Epithelial cell of proximal tubule (primary cell): ENCODE measurements at regions not wholly inside any gene's neighbourhood (a gene's known extent, or its start where the extent isn't known, plus 50 kb on each side); places are given as distances from the start of the nearest gene placed in this dataset.
"Not testable (repeated sequence)": the region's sequence is repeated elsewhere in the genome, so short reads cannot be mapped to it uniquely, and the experiment has no call there.

Experiments used
- DNase-seq: peaks from one replicate; pipeline ENCODE4 v3.0.0-alpha.2; 2011; ENCODE audit warnings: low read depth
- H3K4me3 ChIP-seq: 2 replicates; pipeline ENCODE4 v1.5.1; 2011; ENCODE audit warnings: low read depth, mild to moderate bottlenecking, low read length
- CTCF ChIP-seq: conservative IDR thresholded peaks from 2 replicates; pipeline ENCODE4 v1.5.1; 2012; ENCODE audit warnings: low read depth, mild to moderate bottlenecking, low read length

GRCh38 chr3:168696051-168696450 lies 600.3 kb upstream of the GOLIM4 start:
- no peak for DNase-seq
- TF ChIP-seq CTCF: no peak
- H3K4me3 ChIP-seq: no peak overlapping the region

- DNase-seq: no peak
- no peak overlapping the region for H3K4me3 ChIP-seq
- no peak for TF ChIP-seq CTCF
Measured at GRCh38 chr3:168693870-168694269, 598.1 kb upstream of the GOLIM4 start.

- H3K4me3 ChIP-seq: no peak overlapping the region
- no peak for DNase-seq
- no peak for TF ChIP-seq CTCF
Measured at GRCh38 chr3:168688267-168688666, 592.5 kb upstream of the GOLIM4 start.

- DNase-seq: no peak
- H3K4me3 ChIP-seq: no peak overlapping the region
- no peak for TF ChIP-seq CTCF
Measured at GRCh38 chr3:168684519-168684918, 588.8 kb upstream of the GOLIM4 start.

- no peak for DNase-seq
- H3K4me3 ChIP-seq: no peak overlapping the region
- no peak for TF ChIP-seq CTCF
Measured at GRCh38 chr3:168678730-168679129, 583.0 kb upstream of the GOLIM4 start.

GRCh38 chr3:168671091-168671490 lies 575.4 kb upstream of the GOLIM4 start:
- no peak for TF ChIP-seq CTCF
- no peak overlapping the region for H3K4me3 ChIP-seq
- no peak for DNase-seq

- H3K4me3 ChIP-seq, DNase-seq: not testable (repeated sequence)
Measured at GRCh38 chr3:168660879-168661657, 565.3 kb upstream of the GOLIM4 start.

- no peak overlapping the region for H3K4me3 ChIP-seq
- no peak for TF ChIP-seq CTCF
- no peak for DNase-seq
Measured at GRCh38 chr3:168659015-168659414, 563.3 kb upstream of the GOLIM4 start.
